ENCODE measurements at regions not wholly inside any gene's neighbourhood (a gene's known extent, or its start where the extent isn't known, plus 50 kb on each side); places are given as distances from the start of the nearest gene placed in this dataset.

GRCh38 chr11:134519788-134520187 is 107.7 kb upstream of the B3GAT1 start:
- no peak for DNase-seq

GRCh38 chr11:134519390-134519750 is 107.3 kb upstream of the B3GAT1 start:
- DNase-seq = no peak

GRCh38 chr11:134518616-134519389 is 106.8 kb upstream of the B3GAT1 start:
- no peak for DNase-seq

DNA sequence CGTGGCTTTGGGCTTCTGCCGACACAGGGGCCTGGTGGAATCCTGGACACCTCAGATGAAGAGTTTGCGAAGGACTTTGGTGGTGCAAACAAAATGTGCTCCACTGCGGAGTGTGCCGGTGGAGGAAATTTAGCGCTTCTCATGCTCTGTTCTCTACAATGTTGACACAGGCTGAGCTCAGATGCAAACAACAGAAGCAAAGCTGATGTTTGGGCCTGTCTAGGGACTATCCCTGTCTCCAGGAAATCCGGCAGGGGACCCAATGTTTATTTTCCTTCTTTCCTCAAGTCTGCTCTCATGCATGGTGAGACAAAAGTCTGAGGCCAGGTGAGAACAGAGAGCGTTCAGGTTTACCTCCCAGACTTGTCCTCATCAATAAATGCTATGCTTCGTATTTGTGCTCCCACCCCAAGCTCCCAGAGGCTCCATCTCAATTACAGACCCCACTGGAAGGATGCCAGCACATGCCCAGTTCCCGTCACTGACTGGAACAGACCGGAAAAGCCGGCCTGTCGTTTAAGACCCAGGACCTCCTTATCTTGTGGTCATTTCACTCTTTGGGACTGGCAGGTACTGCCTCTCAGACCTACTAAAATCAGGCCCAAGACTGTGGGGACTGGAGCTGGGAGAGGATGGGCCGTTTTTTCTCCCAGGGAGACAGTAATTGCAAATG is 105.7 kb upstream of the B3GAT1 start:
- DNase-seq = no peak

DNA sequence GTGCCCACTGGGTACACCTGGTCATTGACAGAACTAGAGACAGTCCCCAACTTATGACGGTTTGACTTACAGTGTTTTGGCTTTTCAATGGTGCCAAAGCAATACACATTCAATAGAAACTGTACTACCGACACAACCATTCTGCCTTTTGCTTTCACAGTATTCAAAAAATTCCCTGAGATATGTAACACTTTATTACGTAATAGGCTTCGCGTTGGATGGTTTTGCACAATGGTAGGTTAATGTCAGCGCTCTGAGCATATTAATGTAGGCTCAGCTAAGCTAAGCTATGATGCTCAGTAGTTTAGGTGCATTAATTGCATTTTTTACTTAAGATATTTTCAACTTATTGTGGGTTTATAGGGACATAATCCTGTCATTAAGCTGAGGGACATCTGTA is 105.1 kb upstream of the B3GAT1 start:
- DNase-seq = no peak

- DNase-seq = no peak
Measured at GRCh38 chr11:134516529-134516928, 104.5 kb upstream of the B3GAT1 start.

DNA sequence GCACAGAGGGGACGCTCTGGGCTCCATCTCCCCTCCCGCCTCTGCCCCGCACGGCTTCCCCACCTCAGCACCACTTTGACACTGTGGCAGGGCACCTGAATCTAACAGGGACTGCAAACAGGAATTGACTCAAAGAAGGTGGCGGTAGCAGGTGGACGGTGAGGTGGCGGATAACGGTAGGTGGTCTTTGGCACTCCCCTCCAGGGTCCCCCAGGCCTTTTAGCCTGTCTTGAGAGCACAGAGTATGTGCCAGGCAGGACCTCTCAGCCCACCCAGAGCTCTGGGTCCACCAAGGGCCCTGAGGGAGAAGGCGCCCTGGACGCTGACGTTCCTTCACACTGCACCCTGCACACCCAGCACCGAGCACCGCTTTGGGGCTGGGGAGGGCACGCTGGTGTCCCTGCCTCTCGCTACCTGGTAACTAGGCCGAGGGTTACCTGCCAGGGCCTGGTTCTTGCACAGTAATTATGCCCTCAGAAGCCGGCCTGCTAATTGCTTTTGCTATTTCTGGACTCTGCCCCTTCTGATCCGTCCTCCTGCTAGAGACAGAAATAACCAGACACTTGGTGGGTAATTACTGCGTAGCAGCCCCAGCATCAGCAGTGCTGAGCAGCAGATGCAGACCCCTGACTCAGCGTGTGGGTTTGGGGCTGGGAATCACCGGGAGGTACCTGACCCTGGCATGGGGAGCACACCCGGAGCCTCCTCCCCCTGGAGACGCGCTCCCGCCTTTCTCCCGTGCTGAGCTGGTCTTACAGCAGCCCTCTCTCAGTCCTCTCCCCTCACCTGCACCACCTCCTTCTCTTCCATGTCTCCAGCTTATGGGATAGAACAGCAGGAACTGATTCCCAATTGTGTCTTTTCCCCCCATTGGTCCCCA is 103.3 kb upstream of the B3GAT1 start:
- DNase-seq = no peak

GRCh38 chr11:134514354-134514951 is 102.4 kb upstream of the B3GAT1 start:
- no peak for DNase-seq

- DNase-seq = no peak
Measured at GRCh38 chr11:134513585-134514120, 101.6 kb upstream of the B3GAT1 start.

DNA sequence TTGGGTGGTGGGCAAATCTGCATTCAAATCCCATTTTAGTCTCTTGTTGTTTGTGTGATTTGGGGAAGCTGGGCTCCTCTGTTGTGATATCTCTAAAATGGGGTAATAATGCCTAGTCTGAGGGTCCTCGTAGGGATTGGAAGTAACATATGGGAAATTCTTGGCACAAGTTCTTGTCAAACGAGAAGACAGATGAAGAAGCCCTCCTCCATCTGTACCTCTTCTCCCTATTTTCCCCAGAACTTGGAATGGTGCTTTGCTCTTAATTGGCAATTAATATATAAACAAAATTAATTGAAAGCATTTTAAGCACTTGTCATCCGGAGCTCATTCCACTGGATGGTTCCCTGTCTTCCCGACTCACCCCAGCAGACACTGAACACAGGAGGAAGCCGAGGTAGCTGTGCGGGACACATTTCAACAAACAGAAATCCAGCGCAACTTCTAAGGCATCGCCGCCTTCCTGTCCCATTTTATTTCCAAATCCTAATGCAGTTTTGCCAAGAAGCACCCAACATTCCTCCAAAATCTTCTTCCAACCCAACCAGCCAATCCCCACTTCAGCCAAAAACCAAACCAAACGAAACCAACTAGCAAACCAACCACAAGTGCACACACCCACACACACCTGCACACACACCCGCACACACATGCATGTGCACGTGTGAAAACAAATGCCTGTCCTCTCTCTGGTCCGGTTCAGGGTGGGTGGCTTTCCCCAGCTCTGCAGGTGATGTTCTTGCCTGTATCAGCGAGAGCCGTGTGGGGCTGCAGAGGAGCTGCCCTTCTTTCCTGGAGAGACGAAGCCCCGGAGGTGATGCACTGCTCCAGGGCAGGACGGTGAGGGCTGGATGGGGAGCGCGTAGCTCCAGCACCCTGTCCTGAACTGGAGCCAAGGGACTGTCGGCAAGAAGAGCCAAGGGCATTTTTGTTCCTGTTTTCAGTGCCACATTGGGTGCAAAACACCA is 100.8 kb upstream of the B3GAT1 start:
- no peak for DNase-seq

DNA sequence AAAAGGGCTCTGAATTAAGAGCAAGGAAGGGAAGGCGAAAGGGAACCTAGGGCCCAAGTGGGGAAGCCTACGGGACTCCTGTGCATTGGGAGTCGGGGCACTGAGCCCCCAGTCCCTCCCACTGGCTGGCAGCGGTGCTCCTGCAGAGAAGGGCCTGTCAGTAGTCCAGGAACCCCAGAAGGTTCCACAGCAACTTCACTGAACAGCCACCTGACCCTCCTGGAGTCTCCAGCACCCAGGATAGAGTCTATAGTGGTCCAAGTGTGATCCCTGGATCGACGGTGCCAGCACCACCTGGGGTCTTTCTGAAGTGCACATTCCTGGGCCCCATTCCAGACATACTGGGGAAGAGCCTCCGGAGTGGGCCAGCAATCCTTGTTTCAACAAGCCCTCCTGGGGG is 100.0 kb upstream of the B3GAT1 start:
- no peak for DNase-seq

DNA sequence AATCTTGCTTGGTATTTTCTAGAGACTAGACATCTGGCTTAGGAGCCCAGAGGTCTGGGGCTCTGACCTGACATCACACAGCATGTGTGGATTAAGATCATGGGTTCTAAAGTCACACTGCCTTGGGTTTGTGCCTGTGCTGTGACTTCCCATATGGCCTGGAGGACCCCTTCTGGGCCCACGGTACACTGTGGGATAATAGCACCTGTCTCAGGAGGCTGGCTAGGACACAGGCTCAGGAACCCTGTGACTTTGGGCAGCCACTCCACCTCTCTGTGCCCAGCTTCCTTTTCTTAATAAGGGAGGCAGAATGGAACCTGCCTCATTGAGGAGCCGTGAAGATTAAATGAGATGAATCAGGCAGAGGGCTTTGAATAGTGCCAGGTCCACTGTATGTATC is 99.2 kb upstream of the B3GAT1 start:
- no peak for DNase-seq

- no peak for DNase-seq
Measured at GRCh38 chr11:134510233-134511040, 98.4 kb upstream of the B3GAT1 start.

GRCh38 chr11:134509381-134510232 is 97.6 kb upstream of the B3GAT1 start:
- DNase-seq = no peak

GRCh38 chr11:134508219-134508990 is 96.4 kb upstream of the B3GAT1 start:
- no peak for DNase-seq

GRCh38 chr11:134506046-134506445 is 94.0 kb upstream of the B3GAT1 start:
- no peak for DNase-seq

DNA sequence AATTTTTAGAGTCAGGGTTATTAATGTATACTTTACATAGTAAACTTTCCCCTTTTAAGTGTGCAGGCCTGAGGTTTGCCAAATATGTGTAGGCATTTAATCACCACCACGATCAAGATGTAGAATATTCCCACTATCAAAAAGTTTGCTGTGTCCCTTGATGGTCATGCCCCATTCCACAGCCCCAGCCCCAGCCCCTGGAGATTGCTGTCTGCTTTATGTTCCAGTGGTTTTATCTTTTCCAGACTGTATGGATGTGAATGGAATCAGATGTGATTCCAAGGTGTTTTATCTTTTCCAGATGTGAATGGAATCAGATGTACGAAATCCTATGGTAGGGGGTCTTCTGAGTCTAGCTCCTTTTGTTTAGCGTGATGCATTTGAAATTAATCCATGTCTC is 93.1 kb upstream of the B3GAT1 start:
- DNase-seq = no peak

- no peak for DNase-seq
Measured at GRCh38 chr11:134504146-134504905, 92.3 kb upstream of the B3GAT1 start.

Data from NCI-H146 (cell line).